HG03064 (cell line): ENCODE measurements at regions not wholly inside any gene's neighbourhood (a gene's known extent, or its start where the extent isn't known, plus 50 kb on each side); places are given as distances from the start of the nearest gene placed in this dataset.

Experiments used
- ATAC-seq: cut with Tn5 transposase; IDR thresholded peaks from one replicate; pipeline ENCODE4 v1.9.1; 2021; ENCODE audit warnings: low read depth; ENCODE audit not compliant: unreplicated experiment

DNA sequence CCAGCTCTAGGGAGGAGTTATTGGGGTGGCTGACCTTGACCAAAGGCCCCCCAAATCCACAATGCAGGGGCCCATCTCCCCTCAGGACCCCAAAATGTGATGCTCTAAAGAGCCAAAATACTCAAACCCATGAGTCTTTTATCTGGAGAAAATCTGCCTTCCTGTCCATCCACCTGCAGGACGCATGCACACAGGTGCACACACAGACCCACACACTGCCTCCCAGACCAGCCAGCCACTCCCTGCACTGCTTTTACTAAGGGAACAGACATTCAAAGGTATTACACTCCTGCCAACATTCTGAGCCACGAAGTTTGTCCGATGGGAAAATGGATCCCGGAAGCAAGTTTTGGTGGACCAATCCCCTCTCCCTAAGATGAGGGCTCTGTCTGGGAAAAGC lies 76.1 kb upstream of the CDH5 start:
- ATAC-seq: no peak

DNA sequence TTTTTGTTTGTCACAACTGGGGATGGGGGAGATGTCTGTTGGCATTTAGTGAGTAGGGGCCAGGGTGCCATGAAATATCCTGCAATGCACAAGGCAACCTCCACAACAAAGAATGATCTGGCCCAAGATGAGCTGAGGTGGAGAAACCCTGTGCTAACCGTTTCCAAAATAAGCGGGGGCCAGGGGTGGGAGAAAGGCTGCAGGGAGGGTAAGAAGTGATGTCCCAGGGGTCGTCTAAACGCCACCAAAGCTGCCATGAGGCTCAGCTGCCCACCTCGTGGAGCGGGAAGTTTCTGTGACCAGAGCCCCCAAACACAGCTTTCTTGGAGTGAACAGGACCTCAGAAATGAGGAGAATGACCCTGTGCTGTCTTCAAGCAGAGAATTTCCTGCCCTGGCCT lies 76.5 kb upstream of the CDH5 start:
- ATAC-seq: no peak

DNA sequence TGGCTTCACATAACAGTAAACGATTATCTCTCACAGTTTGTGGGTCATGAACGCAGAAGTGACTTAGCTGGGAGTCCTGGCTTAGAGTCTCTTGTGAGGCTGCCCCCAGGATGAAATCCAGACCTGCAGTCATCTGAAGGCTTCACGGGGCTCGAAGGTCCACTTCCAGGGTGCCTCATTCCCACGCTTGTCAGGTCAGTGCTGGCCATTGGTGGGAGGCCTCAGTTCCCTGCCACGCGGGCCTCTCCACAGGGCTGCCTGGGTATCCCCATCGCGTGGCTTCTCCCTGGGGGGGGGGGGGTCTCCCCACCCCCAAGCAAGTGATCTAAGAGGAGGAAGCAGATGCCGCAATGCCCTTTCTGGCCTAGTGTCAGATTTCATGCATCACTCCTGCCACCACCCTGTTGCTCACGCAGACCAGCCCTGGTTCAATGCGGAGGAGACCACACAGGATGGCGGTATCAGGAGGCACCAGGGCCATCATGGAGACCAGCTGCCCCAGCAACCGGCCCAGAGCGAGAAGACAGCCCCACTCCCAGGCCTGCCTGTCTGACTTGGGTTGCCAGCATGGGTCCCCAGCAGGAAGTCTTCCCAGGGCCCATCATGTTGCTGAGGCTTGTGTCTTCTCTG lies 77.3 kb upstream of the CDH5 start:
- no peak for ATAC-seq

DNA sequence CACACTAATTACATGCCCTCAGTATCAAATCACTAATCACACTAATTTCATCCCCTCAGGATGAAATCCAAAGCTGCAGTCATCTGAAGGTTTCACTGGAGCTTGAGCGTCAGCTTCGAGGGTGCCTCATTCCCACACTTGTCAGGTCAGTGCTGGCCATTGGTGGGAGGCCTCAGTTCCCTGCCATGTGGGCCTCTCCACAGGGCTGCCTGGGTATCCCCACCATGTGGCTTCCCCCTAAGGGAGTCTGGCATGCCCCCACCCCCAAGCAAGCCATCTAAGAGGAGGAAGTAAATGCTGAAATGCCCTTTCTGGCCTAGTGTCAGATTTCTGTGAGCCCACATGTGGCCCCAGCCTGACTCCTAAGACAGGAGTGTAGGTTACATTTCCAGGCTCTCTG lies 78.6 kb upstream of the CDH5 start:
- no peak for ATAC-seq

DNA sequence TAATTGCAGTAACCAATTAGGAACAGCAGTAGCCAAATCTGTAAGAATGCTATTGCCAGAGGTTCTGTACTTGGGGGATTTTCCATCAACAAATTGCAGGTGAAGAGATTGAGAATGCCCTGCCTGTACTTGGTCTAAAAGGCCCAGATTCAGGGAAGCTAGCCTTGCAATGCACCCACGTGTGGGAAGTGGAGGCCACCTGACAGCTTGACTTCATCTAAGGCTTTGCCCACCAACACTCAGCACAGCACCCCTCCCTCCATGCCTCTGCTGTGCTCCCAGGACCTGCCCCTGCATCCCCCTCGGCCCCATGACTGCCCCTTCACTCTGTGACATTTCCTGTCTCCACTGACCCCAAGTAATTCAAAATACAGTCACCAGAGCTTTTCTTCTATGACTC lies 79.1 kb upstream of the CDH5 start:
- no peak for ATAC-seq

DNA sequence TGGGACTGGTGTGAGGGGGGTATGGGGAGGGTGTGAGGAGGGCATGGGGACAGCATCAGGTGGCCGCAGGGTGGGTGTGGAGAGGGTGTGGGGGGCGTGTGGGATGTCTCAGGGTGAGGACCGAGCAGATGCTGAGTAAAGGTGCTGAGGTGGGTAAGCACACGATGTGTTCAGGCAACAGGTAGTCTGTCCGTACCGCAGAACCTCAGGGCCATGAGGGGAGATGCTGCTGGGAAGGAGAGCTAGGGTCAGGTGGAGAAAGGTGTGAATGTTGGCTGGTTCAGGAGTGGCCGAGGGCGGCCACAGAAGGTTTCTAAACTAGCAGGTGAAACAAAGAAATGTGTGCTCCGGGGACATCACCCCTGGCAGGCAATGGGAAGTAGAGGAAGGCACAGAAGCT lies 80.0 kb upstream of the CDH5 start:
- no peak for ATAC-seq

DNA sequence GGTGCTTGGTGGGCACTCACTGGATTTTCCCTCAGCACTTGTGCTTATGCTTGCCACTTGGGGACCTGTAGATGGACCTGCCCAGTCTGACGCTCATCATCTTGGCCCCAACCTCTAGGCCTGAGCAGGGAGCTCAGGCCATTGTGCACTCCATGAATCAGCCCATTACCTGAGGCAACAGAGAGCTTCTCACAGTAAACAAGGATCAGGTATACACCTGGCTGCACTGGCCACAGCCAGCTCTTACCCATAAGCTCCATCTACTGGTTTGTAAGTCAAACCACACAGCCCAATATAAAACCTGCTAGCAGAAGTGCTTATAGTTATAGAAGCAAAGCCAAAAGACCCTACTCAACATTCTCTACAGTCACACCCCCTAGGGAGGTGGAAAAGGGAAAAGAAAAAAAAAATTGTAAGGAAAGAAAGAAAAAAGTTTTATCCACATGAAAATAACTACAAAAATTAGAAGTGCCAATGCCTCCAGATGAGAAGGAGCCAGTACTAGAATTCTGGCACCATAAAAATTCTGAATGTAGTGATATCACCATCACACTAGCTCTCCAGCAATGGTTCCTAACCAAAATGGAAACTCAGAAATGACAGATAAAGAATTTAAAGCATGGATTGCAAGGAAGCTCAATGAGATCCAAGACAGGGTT lies 87.8 kb upstream of the CDH5 start:
- no peak for ATAC-seq

DNA sequence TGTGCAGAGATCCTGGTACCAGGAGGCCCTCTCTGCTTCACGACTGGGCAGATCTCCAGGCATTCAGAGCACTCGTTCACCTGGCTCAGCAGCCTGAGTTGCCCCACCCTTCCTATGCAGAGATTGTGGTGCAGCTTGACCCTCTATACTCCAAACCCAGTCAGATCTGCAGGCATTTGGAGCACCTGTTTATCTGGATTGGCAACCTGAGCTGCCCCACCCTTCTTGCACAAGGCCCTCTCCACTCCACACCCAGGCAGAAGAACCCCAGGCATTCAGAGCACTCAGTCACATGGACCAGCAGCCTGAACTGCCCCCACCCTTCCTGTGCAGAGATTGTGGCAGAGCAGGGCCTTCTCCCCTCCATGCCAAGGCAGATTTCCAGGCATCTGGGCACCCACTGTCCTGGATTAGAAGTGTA lies 88.4 kb upstream of the CDH5 start:
- ATAC-seq: no peak

DNA sequence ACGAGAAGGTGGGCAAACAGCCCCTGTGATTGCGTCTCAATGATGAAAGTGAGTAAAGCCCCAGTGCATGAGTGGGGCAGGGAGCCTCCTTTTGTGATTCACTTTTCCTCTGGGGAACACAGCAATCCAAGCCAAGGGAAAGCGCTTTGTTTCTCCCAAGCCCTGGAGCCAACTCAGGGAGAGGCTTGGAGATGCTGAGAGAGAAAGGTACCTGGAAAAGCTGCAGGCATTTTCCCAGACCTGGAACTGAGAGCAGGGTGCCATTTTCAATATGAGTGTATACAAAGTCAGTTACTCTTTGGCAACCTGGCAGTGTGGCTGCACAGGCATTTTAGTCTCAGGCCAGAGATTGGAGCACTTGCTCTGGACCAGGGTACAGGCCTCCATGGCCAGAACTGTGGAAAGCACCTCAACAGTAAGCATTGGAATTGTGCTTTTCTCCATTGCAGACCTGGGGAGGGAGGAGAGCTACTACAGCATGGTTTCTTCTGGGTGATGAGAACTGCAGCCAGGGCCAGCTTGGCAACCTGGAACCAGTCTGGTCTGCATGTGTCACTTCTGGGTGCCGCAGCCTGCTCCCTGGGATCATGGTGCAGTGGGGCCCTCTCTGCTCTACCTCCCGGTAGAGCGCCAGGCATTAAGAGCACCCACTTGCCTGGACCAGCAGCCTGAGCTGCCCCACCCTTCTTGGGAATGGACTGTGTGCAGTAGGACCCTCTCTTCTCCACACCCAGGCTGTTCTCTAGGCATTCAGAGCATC lies 89.0 kb upstream of the CDH5 start:
- no peak for ATAC-seq

DNA sequence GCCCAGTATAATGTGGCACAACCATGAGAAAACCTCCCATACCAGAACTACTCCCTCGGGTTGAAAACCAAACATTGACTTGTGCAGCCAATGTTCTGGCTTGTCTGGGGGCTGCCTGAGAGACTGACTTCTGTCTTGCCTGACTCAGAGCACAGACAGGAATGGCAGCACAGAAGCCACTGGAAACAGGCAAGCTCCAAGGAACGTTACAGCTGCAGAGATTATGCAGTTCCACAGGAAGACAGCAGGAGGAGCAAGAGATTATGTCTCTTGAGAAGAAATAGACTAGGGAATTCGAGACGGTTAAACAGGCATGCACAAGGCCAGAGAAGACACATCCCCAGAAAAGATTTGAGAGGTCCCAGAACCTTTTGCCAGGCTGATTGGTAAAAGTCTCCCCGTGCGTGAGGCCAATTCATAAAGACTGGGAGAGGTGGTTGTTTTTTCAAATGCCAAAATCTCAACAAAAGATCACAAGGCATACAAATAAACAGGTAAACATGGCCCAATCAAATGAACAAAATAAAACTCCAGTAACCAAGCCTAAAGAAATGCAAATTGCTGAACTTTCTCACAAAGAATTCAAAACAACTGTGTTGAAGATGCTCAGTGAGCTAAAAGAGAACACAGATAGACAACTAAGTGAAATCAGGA lies 90.6 kb upstream of the CDH5 start:
- no peak for ATAC-seq

DNA sequence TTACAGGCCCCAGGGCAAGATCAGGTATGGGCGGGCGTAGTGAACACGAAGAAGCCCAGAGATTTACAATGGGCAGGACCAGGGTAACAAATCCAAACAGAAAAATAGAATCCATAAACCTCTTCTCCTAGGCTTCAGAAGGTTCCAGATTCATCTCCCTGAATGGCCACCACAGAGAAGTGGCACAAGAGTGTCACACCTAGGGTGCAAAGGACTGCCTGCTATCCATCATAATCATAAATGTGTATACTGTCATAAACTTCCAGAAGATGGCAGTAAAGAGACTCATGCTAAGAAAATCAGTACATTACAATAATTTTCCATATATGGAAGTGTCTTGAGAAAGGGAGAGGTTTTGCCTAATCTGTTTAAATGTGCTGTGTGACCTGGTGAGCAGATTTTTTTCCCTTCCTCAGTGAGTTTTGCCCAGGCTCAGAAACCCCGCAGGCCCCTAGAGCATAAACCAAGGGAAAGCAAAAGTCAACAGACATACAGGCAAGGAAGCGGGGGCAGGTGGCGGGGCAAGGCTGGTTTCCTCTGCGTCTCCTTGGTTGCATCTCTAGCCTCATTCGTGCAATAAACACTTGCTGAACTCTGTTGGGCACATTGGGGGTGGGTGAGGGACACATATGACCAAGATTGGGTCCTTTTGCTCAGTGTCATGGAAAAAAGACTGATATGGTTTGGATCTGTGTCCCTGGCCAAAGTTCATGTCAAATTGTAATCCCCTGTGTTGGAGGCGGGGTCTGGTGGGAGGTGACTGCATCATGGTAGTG lies 92.0 kb upstream of the CDH5 start:
- no peak for ATAC-seq

DNA sequence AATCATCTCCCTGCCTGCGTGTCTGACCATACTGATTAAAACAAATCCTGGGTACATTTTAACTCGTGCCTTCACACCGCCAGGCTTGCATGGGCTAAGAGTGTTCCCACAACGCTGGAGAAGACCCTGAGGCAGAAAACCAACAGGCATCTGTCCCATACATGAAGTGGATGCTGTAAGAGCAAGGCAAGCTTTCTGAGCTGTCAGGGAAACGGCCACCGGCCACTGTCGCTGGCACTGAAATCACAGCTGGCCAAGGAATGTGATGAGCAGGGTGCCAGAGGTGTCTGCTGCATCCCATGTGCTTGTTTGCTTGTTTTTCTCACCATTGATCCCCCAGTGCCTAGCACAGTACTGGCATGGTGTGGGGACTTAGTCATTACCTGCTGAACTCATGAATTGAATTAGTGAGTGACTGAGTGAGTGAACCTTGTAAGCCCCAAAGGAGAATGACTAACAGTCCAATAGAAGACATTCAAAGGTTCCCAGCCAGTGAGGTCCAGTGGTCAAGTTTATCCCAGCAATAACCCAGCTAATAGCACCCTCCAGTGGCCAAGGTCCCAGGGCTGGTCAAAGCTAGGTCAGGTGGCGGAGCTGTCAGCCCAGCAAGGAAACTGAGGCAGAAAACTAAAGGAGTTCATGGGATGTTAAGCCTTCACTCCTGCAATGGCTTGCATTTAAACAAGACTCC lies 92.7 kb upstream of the CDH5 start:
- ATAC-seq: no peak

DNA sequence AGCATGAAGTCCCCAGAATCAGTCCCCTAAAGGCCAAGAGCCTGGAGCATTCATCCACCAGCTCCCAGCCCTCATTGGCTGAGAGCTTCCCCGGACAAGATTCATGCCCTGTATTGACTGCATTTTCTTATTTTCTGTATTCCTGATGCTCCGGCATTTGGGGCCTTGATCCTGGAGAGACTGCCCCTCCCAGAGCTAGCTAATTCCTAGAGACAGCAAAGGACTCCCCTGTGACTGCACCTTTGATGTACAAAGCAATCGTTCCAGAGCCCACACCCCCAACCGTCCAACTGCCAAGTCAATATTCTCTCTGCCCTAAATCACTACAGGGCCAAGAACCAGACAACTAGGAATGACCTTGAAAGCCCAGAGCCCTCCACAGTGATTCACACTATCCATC lies 93.4 kb upstream of the CDH5 start:
- no peak for ATAC-seq

DNA sequence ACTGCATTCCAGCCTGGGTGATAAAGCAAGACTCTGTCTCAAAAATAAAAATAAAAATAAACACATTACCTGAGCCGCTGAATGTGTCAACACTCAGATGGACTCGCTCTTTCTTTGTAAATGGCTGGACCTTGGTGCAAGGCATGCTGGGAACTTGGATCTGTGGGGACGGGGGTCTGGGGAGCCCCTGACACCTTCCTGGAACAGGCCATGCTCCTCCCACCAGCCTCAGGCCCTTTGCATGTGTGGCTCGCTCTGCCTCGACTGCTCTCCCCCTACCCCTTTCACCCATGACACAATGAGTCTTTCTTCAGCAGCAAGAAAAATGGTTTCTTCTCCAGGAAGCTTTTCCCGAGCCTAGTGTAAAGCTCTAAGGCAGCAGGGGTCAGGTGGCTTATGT lies 94.0 kb upstream of the CDH5 start:
- ATAC-seq: no peak

DNA sequence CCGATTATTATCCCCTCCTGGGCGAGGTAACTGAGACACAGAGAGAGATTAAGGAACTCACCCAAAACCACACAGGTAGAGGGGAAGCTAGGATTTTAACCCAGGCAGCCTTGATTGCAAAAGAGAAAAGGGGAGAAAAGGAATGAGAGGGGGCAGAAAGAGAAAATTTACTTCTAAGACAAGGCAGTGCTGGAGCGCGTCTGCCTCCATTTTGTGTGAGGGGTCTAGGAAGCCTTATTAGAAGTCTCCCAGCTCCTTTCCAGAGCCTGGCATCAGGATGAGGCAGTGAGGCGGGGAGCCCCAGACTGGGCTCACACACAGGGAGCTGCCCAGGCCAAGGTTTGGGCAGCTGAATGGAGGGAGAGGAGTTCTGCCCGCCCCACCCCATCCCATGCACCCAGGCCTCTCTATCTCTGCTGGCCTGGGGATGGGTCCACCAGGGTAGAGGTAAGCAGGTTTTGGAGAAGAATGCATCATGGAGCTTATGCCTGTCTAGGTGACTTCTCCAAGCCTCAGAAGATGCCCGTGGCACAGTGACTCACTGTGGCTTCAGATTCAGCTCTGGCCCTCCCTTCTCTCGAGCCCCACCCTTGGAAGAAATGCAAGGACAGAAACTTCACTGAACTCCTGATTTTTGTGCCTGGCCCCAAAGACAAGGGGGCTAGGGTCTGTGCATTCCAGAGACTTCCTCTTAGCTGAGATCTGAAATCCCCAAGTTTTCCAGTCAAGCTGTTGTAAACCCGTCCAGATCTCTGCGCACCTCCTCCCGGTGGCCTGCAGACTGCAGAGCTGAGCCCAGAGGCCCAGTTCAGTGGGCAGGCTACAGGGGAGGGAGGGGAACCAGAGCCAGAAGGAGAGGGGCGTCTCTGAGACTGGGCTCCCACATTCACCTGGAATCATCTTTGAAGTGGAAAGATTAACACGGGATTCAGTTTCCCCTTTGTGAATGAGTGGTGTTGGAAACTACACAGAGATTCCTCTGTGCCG lies 95.1 kb upstream of the CDH5 start:
- ATAC-seq: no peak

DNA sequence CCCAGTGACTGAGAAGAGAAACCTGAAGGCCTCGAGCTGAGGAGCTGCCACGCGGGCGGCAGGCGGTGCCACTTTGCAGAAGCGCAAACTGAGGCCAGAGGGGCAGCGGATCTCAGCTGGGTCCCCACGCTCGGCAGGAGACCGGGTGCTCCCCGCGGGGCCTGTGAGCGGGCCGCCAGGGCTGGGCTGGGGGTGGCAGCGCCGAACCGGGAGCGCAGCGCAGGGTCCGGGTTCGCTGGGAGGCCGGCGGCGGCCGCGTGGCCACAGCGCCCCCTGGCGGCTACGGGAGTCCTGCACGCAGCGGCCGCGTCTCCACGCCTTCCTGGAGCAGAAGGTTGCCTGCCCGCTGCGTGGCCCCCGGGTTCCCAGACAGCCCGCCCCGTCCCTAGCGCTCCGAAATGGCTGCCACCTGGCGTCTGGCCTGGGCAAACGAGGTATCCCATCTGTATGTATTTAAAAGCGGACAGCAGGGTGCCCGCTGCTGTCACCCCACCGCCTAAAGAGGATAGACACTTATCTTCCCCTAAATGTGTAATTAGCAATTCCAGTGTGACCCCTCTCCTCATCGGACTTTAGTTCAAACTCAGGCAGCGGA lies 96.1 kb upstream of the CDH5 start:
- no peak for ATAC-seq

DNA sequence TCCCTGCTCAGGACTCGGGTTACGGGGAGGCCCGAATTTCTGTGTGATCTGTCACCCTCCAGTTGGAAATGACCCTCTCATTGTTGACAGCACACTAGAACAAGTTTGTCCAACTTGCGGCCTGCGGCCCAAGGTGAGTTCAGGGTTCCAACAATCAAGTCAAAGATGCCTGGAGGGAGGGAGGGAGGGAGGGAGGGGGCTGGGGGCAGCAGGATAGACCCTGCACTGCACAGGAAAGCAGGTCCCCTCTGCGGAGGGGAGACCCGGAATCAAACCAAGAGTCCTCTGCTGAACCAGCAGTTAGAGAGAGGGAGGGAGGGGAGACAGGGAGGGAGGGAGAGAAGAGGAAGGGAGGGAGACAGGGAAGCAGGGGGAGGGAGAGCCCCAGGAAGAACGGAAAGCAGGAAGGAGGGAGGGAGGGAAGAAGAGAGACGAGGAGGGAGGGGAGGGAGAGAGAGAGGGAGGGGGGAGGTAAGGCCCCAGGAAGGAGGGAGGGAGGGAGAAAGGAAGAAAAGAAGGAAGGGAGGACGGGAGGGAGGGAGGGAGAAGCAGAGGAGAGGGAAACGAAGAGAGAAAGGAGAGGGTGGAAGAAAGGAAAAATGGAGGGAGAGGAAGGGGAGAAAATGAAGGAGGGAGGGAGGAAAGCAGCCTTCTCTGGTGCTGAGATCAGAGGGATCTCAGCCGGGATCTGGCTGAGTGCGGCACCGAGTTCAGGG lies 96.7 kb upstream of the CDH5 start:
- no peak for ATAC-seq
